HepG2 (cell line): ENCODE measurements at regions not wholly inside any gene's neighbourhood (a gene's known extent, or its start where the extent isn't known, plus 50 kb on each side); places are given as distances from the start of the nearest gene placed in this dataset.

Experiments
- ATAC-seq: fragments of 200-7000 bp; cut with Tn5 transposase; 3 replicates; pipeline ENCODE4 v1.9.1; 2020; ENCODE audit warnings: mild to moderate bottlenecking, moderate library complexity
- BruUV-seq: library from RNA; stranded (reverse); fragments of 400-500 nt; replicated peaks from 2 replicates; lab custom pipeline; 2021; lab: Mats Ljungman, UMichigan
- CTCF ChIA-PET: fragments of 300-600 bp; formaldehyde crosslinking; extraction: SDS; loops from one replicate; lab custom pipeline; 2021; ENCODE audit warnings: low total read pairs, inconsistent platforms, low intra/inter-chr PET ratio; lab: Yijun Ruan, JAX
- POLR2A ChIA-PET: fragments of 350-600 bp; sonication (Branson Sonifier 250); formaldehyde crosslinking; loops from one replicate; lab custom pipeline; 2020; ENCODE audit warnings: antibody characterized with exemption, inconsistent platforms; lab: Yijun Ruan, JAX
- DNase-seq: peaks from one replicate; pipeline ENCODE4 v3.0.0-alpha.2; 2015; ENCODE audit warnings: low spot score
- FAIRE-seq: peaks from 3 replicates; lab custom pipeline; 2011; peaks lifted over from hg19 to GRCh38; lab: Jason Lieb, UNC
- H2AFZ ChIP-seq: one replicate; pipeline ENCODE4 v1.6.1; 2011; ENCODE audit warnings: low read length, inconsistent platforms
- H3K27ac ChIP-seq: fragments of 300-600 bp; 3 replicates; pipeline ENCODE4 v1.8.0; 2011; ENCODE audit warnings: mixed run types, mild to moderate bottlenecking, mixed read lengths, low read length, inconsistent platforms; ENCODE audit not compliant: insufficient read depth; ENCODE audit errors: extremely low read length
- H3K27me3 ChIP-seq, 2 experiments: fragments of 200-600 bp in 1 of 2; 2 replicates in 1 of 2; 3 replicates in 1 of 2; pipeline versions ENCODE4 v1.6.0 to v1.8.0; 2011; ENCODE audit warnings: low read length in 2 of 2, mild to moderate bottlenecking in 2 of 2, moderate library complexity in 2 of 2, inconsistent platforms in 1 of 2; ENCODE audit not compliant: insufficient read depth in 2 of 2, control insufficient read depth in 1 of 2
- H3K36me3 ChIP-seq, 2 experiments: fragments of 200-600 bp in 1 of 2; replicated peaks in 1 of 2; 2 replicates in 1 of 2; 3 replicates in 1 of 2; pipeline versions ENCODE4 v1.5.1 to v1.8.0; 2011; ENCODE audit warnings: low read length in 2 of 2, inconsistent platforms in 1 of 2; ENCODE audit not compliant: insufficient read depth in 2 of 2, control insufficient read depth in 1 of 2
- H3K4me1 ChIP-seq: 2 replicates; pipeline ENCODE4 v1.5.1; 2012; ENCODE audit warnings: low read length, inconsistent platforms; ENCODE audit not compliant: insufficient read depth
- H3K4me2 ChIP-seq: 2 replicates; pipeline ENCODE4 v1.6.0; 2011; ENCODE audit warnings: low read depth, low read length, inconsistent platforms
- H3K4me3 ChIP-seq, 3 experiments: fragments of 200-600 bp in 1 of 3; sonication (generic), shearing (Covaris generic) in 1 of 3; replicated peaks in 1 of 3; 2 replicates each; pipeline ENCODE4 v1.5.1; 2011 to 2016; ENCODE audit warnings: low read length in 3 of 3, inconsistent platforms in 2 of 3, low read depth in 2 of 3, mild to moderate bottlenecking in 2 of 3, control low read depth in 1 of 3, mixed read lengths in 1 of 3; ENCODE audit not compliant: insufficient read depth in 1 of 3
- H3K79me2 ChIP-seq: one replicate; pipeline ENCODE4 v1.6.1; 2011; ENCODE audit warnings: low read length, inconsistent platforms; ENCODE audit not compliant: insufficient read depth
- H3K9ac ChIP-seq: 2 replicates; pipeline ENCODE4 v1.6.0; 2011; ENCODE audit warnings: mild to moderate bottlenecking, low read depth, low read length, inconsistent platforms; ENCODE audit not compliant: insufficient read depth
- H3K9me3 ChIP-seq: 2 replicates; pipeline ENCODE4 v1.5.1; 2012; ENCODE audit warnings: mild to moderate bottlenecking, low read length
- H4K20me1 ChIP-seq: 2 replicates; pipeline ENCODE4 v1.6.0; 2011; ENCODE audit warnings: inconsistent platforms, mild to moderate bottlenecking, low read length, moderate library complexity; ENCODE audit not compliant: insufficient read depth
- ATM ChIP-seq: fragments of 450-650 bp; IDR thresholded peaks from 2 replicates; pipeline ENCODE4 v1.7.1; 2017; ENCODE audit warnings: mild to moderate bottlenecking, borderline replicate concordance
- GPN1 ChIP-seq: sonication (generic); formaldehyde crosslinking; IDR thresholded peaks from 2 replicates; pipeline ENCODE4 v1.5.1; 2020; ENCODE audit warnings: missing genetic modification reagents, borderline replicate concordance
- JUNB ChIP-seq: sonication (generic); formaldehyde crosslinking; IDR thresholded peaks from 2 replicates; pipeline ENCODE4 v1.8.0; 2022; ENCODE audit warnings: missing genetic modification reagents, mild to moderate bottlenecking, borderline replicate concordance
- MEIS2 ChIP-seq: sonication (generic); formaldehyde crosslinking; IDR thresholded peaks from 2 replicates; pipeline ENCODE4 v1.9.0; 2021; ENCODE audit warnings: mild to moderate bottlenecking, missing genetic modification reagents
- NFIB ChIP-seq: sonication (generic); formaldehyde crosslinking; IDR thresholded peaks from 2 replicates; pipeline ENCODE4 v1.9.0; 2021; ENCODE audit warnings: missing genetic modification reagents, mild to moderate bottlenecking, borderline replicate concordance
- PHF5A ChIP-seq: IDR thresholded peaks from one replicate; pipeline ENCODE4 v1.6.1; 2018; ENCODE audit warnings: low read depth, missing genetic modification reagents; ENCODE audit not compliant: unreplicated experiment
- SATB2 ChIP-seq: sonication (generic); formaldehyde crosslinking; IDR thresholded peaks from 2 replicates; pipeline ENCODE4 v1.5.0; 2020; ENCODE audit warnings: missing genetic modification reagents
- SMAD1 ChIP-seq: sonication (generic); formaldehyde crosslinking; IDR thresholded peaks from 2 replicates; pipeline ENCODE4 v1.4.0; 2020; ENCODE audit warnings: missing genetic modification reagents, low read depth, mild to moderate bottlenecking, borderline replicate concordance
- SMARCC2 ChIP-seq: fragments of 450-650 bp; IDR thresholded peaks from 2 replicates; pipeline ENCODE4 v1.6.1; 2017; ENCODE audit warnings: antibody characterized with exemption, mild to moderate bottlenecking
- SMYD3 ChIP-seq: sonication (generic); formaldehyde crosslinking; IDR thresholded peaks from 2 replicates; pipeline ENCODE4 v1.8.1; 2023; ENCODE audit warnings: mild to moderate bottlenecking, missing genetic modification reagents
- TMF1 ChIP-seq: sonication (generic); formaldehyde crosslinking; IDR thresholded peaks from 2 replicates; pipeline ENCODE4 v1.8.1; 2022; ENCODE audit warnings: low read depth, missing genetic modification reagents
- TOPORS ChIP-seq: sonication (generic); formaldehyde crosslinking; IDR thresholded peaks from 2 replicates; pipeline ENCODE4 v1.8.0; 2023; ENCODE audit warnings: mild to moderate bottlenecking, missing genetic modification reagents
- ZNF225 ChIP-seq: sonication (generic); formaldehyde crosslinking; IDR thresholded peaks from 2 replicates; pipeline ENCODE4 v1.4.0; 2020; ENCODE audit warnings: mild to moderate bottlenecking, missing genetic modification reagents
- ZNF326 ChIP-seq: sonication (generic); formaldehyde crosslinking; IDR thresholded peaks from 2 replicates; pipeline ENCODE4 v1.4.0; 2020; ENCODE audit warnings: missing genetic modification reagents, borderline replicate concordance
- ZNF333 ChIP-seq: sonication (generic); formaldehyde crosslinking; IDR thresholded peaks from 2 replicates; pipeline ENCODE4 v1.4.0; 2020; ENCODE audit warnings: mild to moderate bottlenecking, missing genetic modification reagents, borderline replicate concordance
- ZNF460 ChIP-seq: sonication (generic); formaldehyde crosslinking; IDR thresholded peaks from 2 replicates; pipeline ENCODE4 v1.5.1; 2020; ENCODE audit warnings: missing genetic modification reagents, mild to moderate bottlenecking, borderline replicate concordance
- ZNF772 ChIP-seq: sonication (generic); formaldehyde crosslinking; IDR thresholded peaks from 2 replicates; pipeline ENCODE4 v1.5.0; 2020; ENCODE audit warnings: mild to moderate bottlenecking, missing genetic modification reagents
- ZSCAN29 ChIP-seq: sonication (generic); formaldehyde crosslinking; conservative IDR thresholded peaks from 2 replicates; pipeline ENCODE4 v1.4.0; 2020; ENCODE audit warnings: mild to moderate bottlenecking, missing genetic modification reagents
- ZZZ3 ChIP-seq: sonication (generic); formaldehyde crosslinking; IDR thresholded peaks from 2 replicates; pipeline ENCODE4 v1.4.0; 2020; ENCODE audit warnings: missing genetic modification reagents, mild to moderate bottlenecking, borderline replicate concordance
- WGBS: methylation state at CpG from one replicate; pipeline ENCODE4 v1.1.6; 2017; ENCODE audit warnings: low lambda C conversion rate; 5-methylcytosine and 5-hydroxymethylcytosine counted together
- in situ Hi-C: cut with HindIII; loops from 2 replicates; pipeline ENCODE4 v1.10.0; 2017; ENCODE audit warnings: low pct_unique_long_range_greater_than_20kb; ENCODE audit not compliant: extremely low pct_ligation_motif_present
- intact Hi-C: fragments of 100-400 bp; cut with micrococcal nuclease; formaldehyde crosslinking; loops from one replicate; pipeline ENCODE4 v1.10.0; 2022; ENCODE audit not compliant: unreplicated experiment
- TF ChIP-seq, protein P1 (sequence below): sonication (generic); formaldehyde crosslinking; IDR thresholded peaks from 2 replicates; pipeline ENCODE4 v1.5.0; 2020; ENCODE audit warnings: missing genetic modification reagents
- TF ChIP-seq, protein P2 (sequence below): IDR thresholded peaks from 2 replicates; pipeline ENCODE4 v1.6.1; 2012; ENCODE audit warnings: low read depth, low read length, improper control_type of control experiment

DNA sequence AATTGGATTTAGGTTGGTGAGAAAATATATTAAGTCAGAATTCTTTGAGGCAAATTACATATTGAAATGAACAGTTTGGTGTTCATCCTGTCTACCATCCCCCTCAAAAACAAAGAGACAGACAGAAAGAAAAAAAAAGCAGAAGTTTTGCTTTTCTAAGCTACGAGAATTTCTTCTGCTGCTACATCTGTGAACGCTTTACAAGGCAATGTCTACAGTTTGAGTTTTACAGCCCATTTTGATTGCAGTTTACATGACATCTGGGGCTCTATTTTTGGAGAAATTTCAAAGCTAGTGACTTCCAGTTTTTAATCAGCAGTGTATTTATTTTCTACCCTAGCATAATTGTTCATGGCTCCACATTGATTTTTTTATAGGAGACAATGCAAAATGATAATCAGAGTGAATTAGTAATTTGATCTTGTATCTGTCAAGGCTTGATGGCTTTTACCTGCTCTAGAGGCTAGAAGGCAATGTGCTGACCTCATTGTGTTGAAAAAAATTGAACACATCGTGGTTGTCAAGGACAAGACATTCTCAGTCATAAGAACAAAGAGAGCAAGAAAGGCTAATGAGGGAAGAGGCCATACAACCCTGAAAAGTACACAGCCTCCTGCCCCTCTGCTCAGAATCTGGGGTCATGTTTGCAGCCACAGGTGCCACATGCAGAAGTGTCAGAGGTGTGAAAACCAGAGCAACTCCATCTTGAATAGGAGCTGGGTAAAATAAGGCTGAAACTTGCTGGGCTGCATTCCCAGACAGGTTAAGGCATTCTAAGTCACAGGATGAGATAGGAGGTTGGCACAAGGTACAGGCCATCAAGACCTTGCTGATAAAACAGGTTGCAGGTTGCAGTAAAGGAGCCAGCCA lies 201.0 kb upstream of the CAMK1G start (continued):
- TF ChIP-seq, protein P1, sequence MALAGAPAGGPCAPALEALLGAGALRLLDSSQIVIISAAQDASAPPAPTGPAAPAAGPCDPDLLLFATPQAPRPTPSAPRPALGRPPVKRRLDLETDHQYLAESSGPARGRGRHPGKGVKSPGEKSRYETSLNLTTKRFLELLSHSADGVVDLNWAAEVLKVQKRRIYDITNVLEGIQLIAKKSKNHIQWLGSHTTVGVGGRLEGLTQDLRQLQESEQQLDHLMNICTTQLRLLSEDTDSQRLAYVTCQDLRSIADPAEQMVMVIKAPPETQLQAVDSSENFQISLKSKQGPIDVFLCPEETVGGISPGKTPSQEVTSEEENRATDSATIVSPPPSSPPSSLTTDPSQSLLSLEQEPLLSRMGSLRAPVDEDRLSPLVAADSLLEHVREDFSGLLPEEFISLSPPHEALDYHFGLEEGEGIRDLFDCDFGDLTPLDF, result no peak
- TF ChIP-seq ZSCAN29 (CRISPR knock-in tag) (no peak), TOPORS (CRISPR knock-in tag) (no peak), MEIS2 (CRISPR knock-in tag) (no peak), SATB2 (CRISPR knock-in tag) (no peak)

DNA sequence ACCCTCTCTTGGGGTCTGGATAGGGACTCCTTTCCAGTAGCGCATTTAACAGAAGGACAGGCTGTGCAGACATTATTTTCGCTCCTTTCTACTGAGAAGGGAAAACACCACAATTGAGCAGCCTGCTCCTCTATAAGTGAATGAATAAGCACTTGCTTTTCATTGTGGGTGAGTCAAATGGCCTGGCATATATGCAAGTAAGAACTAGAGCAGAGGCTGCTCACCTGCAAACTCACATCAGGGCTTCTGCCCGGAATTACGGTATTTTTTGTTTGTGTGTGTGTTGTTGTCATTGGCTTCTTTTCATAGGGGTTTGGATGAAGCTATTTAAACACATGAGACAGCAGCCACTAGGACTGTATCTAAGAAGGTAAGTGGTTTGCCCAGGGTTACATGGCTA lies 200.1 kb upstream of the CAMK1G start:
- H3K4me2 ChIP-seq, result no peak overlapping the region
- no peak for TF ChIP-seq TMF1 (CRISPR knock-in tag)
- TF ChIP-seq ZNF333, result no peak
- TF ChIP-seq JUNB (CRISPR knock-in tag), result no peak
- no peak for TF ChIP-seq ZNF225 (CRISPR knock-in tag)
- no peak for TF ChIP-seq SMARCC2
- no peak for TF ChIP-seq ZNF460
- TF ChIP-seq SMAD1 (CRISPR knock-in tag), result no peak
- TF ChIP-seq GPN1 (CRISPR knock-in tag), result no peak
- TF ChIP-seq ATM, result no peak
- no peak for TF ChIP-seq ZNF326
- no peak for TF ChIP-seq PHF5A
- TF ChIP-seq NFIB (CRISPR knock-in tag), result no peak
- TF ChIP-seq SMYD3 (CRISPR knock-in tag), result no peak
- no peak for TF ChIP-seq ZZZ3 (CRISPR knock-in tag)
- no peak for TF ChIP-seq ZNF772
- TF ChIP-seq, protein P2, sequence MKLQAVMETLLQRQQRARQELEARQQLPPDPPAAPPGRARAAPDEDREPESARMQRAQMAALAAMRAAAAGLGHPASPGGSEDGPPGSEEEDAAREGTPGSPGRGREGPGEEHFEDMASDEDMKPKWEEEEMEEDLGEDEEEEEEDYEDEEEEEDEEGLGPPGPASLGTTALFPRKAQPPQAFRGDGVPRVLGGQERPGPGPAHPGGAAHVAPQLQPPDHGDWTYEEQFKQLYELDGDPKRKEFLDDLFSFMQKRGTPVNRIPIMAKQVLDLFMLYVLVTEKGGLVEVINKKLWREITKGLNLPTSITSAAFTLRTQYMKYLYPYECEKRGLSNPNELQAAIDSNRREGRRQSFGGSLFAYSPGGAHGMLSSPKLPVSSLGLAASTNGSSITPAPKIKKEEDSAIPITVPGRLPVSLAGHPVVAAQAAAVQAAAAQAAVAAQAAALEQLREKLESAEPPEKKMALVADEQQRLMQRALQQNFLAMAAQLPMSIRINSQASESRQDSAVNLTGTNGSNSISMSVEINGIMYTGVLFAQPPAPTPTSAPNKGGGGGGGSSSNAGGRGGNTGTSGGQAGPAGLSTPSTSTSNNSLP, result no peak

More for the DNA sequence above, 200.1 kb upstream of the CAMK1G start:
- CTCF ChIA-PET, result no interaction called here
- intact Hi-C loops (no loop called here), in situ Hi-C loops (no loop called here)
- no TSS peak for BruUV-seq
- ATAC-seq, result no peak
- no peaks in the 10 kb centered on the region for H3K79me2 ChIP-seq
- no peaks in the 10 kb centered on the region for H3K9me3 ChIP-seq
- POLR2A ChIA-PET, result no interaction called here
- no peaks in the 10 kb centered on the region for H3K27me3 ChIP-seq
- no peak overlapping the region for H2AFZ ChIP-seq
- no peak overlapping the region for H3K4me3 ChIP-seq
- no peak for FAIRE-seq
- 39% methylated on average over 4 of the region's 4 CpGs for WGBS
- no peak overlapping the region for H3K27ac ChIP-seq
- H4K20me1 ChIP-seq, result no peaks in the 10 kb centered on the region
- H3K36me3 ChIP-seq, result no peaks in the 10 kb centered on the region
- H3K4me1 ChIP-seq, result no peaks in the 10 kb centered on the region
- DNase-seq, result no peak
- H3K9ac ChIP-seq, result no peak overlapping the region
